Activated CD4-positive, alpha-beta T cell treated with anti-CD3 and anti-CD28 coated beads for 36 hours (primary cell): ENCODE measurements at regions not wholly inside any gene's neighbourhood (a gene's known extent, or its start where the extent isn't known, plus 50 kb on each side); places are given as distances from the start of the nearest gene placed in this dataset.

Experiments
- ATAC-seq: fragments of 200-7000 bp; cut with Tn5 transposase; one replicate; pipeline ENCODE4 v1.10.0; 2021; ENCODE audit warnings: mild to moderate bottlenecking, moderate library complexity
- CTCF ChIA-PET: fragments of 350-600 bp; sonication (Branson Sonifier 250); formaldehyde crosslinking; loops from one replicate; lab custom pipeline; 2021; ENCODE audit warnings: antibody characterized with exemption; lab: Charles Lee
- POLR2A ChIA-PET: fragments of 350-600 bp; sonication (Branson Sonifier 250); formaldehyde crosslinking; loops from one replicate; lab custom pipeline; 2021; ENCODE audit warnings: antibody characterized with exemption, inconsistent platforms; lab: Charles Lee
- DNase-seq: peaks from one replicate; pipeline ENCODE4 v3.0.0-alpha.2; 2020
- H3K27ac Mint-ChIP-seq: one replicate; pipeline ENCODE4 v1.8.0; 2021; ENCODE audit warnings: mixed read lengths
- H3K27me3 Mint-ChIP-seq: one replicate; pipeline ENCODE4 v1.8.0; 2021; ENCODE audit warnings: mixed read lengths
- H3K36me3 Mint-ChIP-seq: one replicate; pipeline ENCODE4 v1.8.0; 2021; ENCODE audit warnings: low read depth, mixed read lengths
- H3K4me1 Mint-ChIP-seq: one replicate; pipeline ENCODE4 v1.8.0; 2021; ENCODE audit warnings: mixed read lengths
- H3K4me3 Mint-ChIP-seq: one replicate; pipeline ENCODE4 v1.8.0; 2021; ENCODE audit warnings: mild to moderate bottlenecking, moderate library complexity, mixed read lengths
- H3K9me3 Mint-ChIP-seq: one replicate; pipeline ENCODE4 v1.8.0; 2021; ENCODE audit warnings: low read depth, mixed read lengths
- intact Hi-C, 2 experiments: fragments of 100-400 bp; cut with DNase I in 1 of 2; cut with micrococcal nuclease in 1 of 2; formaldehyde crosslinking; loops; one replicate each; pipeline versions ENCODE4 v1.14.2 to v1.15.1; 2022 to 2024; cut with DNase I, micrococcal nuclease

DNA sequence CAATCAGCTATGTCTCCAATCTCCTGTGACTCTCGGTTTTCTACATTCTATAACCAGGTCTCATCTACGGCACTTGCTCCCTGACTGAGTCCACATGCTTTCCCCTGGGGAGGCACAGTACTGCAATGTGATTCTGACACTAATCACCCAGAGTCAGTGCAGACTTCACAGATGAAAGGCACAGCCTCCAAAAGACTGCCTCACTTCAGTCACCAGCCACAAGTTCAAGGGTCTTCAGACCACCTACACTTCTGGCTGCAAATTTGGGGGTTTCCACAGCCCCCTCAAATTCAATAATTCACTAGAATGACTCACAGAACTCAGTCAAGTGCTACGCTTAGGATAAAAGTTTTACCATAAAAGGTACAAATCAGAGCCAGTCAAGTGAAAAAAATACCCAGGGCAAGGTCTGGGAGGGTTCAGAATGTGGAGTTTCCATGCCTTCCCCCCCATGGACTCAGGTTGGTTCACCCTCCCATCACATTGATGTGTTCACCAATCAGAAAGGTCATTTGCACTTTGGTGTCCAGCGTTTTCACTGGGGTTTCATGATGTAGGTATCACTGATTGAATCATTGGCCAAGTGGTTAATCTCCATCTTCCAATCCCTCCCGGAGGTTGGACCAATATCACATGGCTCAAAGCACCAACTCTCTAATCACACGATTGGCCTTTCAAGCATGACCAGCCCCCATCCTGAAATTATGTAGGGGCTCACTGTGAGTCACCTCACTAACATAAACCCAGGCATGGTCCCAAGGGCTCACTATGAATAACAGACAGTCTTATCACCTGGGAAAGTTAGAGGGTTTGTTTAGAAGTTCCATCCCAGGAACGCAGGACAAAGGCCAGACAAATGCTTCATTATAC, 182.9 kb upstream of the CAMK1G start:
- Mint-ChIP-seq H3K27ac (no peak overlapping the region), H3K9me3 (no peaks in the 10 kb centered on the region), H3K27me3 (peaks cover 9% of the 10 kb centered on the region), H3K4me3 (no peak overlapping the region), H3K4me1 (no peaks in the 10 kb centered on the region), H3K36me3 (no peaks in the 10 kb centered on the region)
- DNase-seq (no peak), ATAC-seq (no peak)
- ChIA-PET POLR2A (no interaction called here), CTCF (no interaction called here)
- intact Hi-C loops, result no loop called here

DNA sequence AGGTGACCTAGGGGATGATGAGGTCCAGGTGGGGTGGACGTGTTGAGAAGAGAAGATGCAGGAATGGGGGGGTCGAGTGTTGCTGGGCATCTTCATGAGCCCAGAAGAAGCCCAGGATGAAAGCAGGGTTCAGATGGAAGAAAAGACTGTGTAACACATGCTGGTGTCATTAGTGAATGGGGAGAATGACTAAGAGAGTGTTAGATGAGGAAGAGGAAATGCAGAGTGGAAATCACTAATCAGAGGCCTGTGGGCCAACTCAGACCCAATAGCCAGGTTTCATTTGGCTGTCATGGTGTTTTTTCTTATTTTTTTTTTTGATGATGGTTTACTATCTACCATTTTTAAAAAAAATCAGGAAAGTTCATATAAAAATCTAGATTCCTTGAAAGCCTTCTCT, 180.8 kb upstream of the CAMK1G start:
- no peak overlapping the region for H3K27ac Mint-ChIP-seq
- no peak for DNase-seq
- POLR2A ChIA-PET, result no interaction called here

DNA sequence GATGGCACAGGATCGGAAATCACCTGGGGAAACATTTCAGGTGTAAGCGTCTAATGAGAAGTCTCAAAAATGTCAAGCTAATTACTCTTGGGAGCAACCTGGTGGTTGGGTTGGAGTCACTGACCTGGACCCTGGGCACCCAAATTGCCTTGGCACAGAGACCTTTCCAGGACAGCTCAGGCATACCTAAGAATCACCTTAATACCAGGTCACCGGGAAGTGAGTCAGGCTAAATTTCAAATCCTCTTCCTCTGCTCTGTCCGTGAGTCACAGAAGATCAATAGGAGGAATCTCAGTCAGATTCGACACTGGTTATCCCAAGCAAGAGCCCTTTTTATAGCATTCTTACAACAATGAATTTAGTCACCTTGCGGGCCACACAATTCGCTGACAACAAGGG, 179.6 kb upstream of the CAMK1G start:
- Mint-ChIP-seq H3K4me3 (no peak overlapping the region), H3K4me1 (no peaks in the 10 kb centered on the region), H3K9me3 (no peaks in the 10 kb centered on the region), H3K27me3 (peaks cover 10% of the 10 kb centered on the region), H3K27ac (no peak overlapping the region), H3K36me3 (no peaks in the 10 kb centered on the region)
- intact Hi-C loops, result no loop called here
- no peak for ATAC-seq
- CTCF ChIA-PET, result no interaction called here
- POLR2A ChIA-PET, result no interaction called here
- DNase-seq, result no peak

More for the DNA sequence above, 180.8 kb upstream of the CAMK1G start:
- intact Hi-C loops, result no loop called here
- Mint-ChIP-seq H3K4me1 (no peaks in the 10 kb centered on the region), H3K27me3 (peaks cover 11% of the 10 kb centered on the region), H3K36me3 (no peaks in the 10 kb centered on the region), H3K4me3 (no peak overlapping the region), H3K9me3 (no peaks in the 10 kb centered on the region)
- ATAC-seq, result no peak
- CTCF ChIA-PET, result no interaction called here

DNA sequence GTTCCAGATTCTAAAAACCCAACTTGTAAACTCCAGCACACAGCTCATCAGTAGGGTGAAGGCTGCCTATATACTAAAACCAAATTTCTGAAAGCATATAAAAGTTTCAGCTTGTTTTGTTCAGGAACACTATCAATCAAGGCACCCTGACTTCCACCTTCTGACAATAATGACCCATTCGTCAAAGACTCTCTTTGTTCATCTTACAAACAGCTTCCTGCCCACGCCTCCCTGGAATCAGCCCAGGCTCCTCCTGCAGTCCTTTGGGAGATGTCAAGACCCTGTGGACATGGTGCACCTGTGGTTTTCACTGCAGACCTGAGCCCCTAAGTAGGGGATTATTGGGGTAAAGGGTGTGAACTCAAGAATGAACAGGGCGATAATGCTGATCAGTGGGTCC, 178.9 kb upstream of the CAMK1G start:
- Mint-ChIP-seq H3K27me3 (peaks cover 10% of the 10 kb centered on the region), H3K4me1 (no peaks in the 10 kb centered on the region), H3K27ac (no peak overlapping the region), H3K4me3 (no peak overlapping the region), H3K36me3 (no peaks in the 10 kb centered on the region), H3K9me3 (no peaks in the 10 kb centered on the region)
- intact Hi-C loops, result no loop called here
- no peak for ATAC-seq
- ChIA-PET CTCF (no interaction called here), POLR2A (no interaction called here)
- DNase-seq, result no peak

DNA sequence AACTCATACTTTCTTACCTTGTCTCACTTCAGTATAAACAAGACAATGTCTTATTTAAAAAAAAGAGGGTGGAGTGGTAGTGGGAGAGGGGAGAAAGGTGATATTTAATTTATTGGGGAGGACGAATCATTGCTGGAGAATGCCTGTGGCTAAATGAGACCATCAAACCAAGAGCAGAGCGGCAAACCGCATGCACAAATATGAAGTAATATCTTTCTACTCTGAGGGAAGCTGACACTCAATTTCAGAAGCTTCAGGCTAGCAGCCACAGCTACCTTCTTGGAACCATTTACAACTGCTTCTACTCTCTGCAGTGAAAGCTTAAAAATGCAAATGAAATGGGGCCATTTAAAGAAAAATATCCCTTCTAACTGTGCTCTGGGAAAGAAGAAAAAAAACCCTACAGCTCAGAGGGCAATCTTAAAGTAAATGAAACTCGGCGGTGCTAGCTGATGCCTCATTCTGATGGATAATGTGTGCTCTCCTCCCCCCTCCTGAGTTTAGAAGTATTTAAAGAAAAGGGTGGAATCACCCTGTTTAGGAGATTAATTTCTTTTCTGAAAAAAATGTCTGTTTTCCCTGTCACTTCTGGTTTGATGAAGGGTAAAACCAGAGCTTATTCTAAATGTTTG, 178.2 kb upstream of the CAMK1G start:
- Mint-ChIP-seq H3K4me3 (no peak overlapping the region), H3K27ac (no peak overlapping the region), H3K4me1 (no peaks in the 10 kb centered on the region), H3K9me3 (no peaks in the 10 kb centered on the region), H3K27me3 (peaks cover 10% of the 10 kb centered on the region), H3K36me3 (no peaks in the 10 kb centered on the region)
- ATAC-seq (peak; percentile 49), DNase-seq (peak; percentile 8)
- POLR2A ChIA-PET, result no interaction called here
- intact Hi-C loops, result no loop called here
- CTCF ChIA-PET, result interaction anchor here (1.3 kb wide), 1 partner anchor 9 kb away, joined by 5 read pairs; no protein-coding TSS in a partner anchor

DNA sequence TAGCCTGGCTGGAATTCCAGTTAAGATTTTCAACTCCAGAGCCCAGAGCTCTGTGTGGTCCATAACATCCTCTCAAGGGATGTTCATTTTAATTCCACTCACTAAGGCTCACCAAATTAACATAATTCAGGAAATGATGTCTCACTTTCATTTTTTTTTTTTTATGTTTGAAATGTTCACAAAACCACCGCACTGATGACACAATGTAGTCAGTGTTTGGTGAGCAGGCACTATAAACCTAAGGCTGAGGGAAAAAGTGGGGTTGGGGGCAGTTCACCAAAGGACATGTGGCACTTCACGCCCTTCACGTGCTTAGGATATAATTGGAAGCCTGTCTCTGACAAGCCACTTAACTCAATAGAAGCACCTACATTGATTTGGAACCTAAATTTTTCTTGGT, 177.3 kb upstream of the CAMK1G start:
- intact Hi-C loops, result no loop called here
- ChIA-PET CTCF (interaction anchor here (1.3 kb wide), 1 partner anchor 8 kb away, joined by 5 read pairs; no protein-coding TSS in a partner anchor), POLR2A (no interaction called here)
- H3K36me3 Mint-ChIP-seq, result no peaks in the 10 kb centered on the region
- no peak for ATAC-seq
- H3K9me3 Mint-ChIP-seq, result no peaks in the 10 kb centered on the region
- DNase-seq, result no peak
- H3K4me3 Mint-ChIP-seq, result no peak overlapping the region
- H3K27me3 Mint-ChIP-seq, result peaks cover 13% of the 10 kb centered on the region
- H3K27ac Mint-ChIP-seq, result no peak overlapping the region
- no peaks in the 10 kb centered on the region for H3K4me1 Mint-ChIP-seq

DNA sequence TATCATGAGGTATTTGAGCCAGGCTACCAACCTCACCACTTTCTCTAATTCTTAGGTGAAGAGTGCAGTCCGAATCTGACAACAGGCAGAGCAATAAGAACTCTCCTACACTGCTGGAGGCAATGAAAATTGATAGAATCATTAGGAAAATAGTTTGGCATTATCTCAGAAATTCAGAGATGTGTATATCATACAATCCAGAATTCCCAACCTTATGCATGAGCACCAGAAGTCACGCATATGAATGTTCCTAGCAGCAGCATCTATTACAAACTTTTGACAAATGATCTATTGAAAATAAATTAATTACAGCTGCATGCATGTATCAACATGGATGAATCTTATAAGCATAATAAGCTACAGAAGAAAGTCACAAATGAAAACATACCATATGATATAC, 176.9 kb upstream of the CAMK1G start:
- CTCF ChIA-PET, result interaction anchor here (1.3 kb wide), 1 partner anchor 8 kb away, joined by 5 read pairs; no protein-coding TSS in a partner anchor
- POLR2A ChIA-PET, result no interaction called here
- Mint-ChIP-seq H3K9me3 (no peaks in the 10 kb centered on the region), H3K27me3 (peaks cover 16% of the 10 kb centered on the region), H3K27ac (no peak overlapping the region), H3K4me3 (no peak overlapping the region), H3K4me1 (no peaks in the 10 kb centered on the region), H3K36me3 (no peaks in the 10 kb centered on the region)
- intact Hi-C loops, result no loop called here
- no peak for DNase-seq
- ATAC-seq, result no peak

DNA sequence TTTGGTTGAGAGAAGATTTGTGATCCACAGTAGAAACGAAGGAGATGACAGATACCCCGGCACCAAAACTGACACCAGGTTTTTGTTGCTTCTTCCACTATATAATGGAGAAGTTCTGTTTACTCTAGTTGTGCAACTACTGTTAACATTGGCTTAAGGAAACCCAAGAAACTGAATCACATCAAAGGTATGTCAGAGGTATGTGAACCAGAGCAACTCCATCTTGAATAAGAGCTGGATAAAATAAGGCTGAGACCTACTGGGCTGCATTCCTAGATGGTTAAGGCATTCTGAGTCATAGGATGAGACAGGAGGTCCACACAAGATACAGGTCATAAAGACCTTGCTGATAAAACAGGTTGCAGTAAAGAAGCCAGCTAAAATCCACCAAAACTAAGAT, 173.7 kb upstream of the CAMK1G start:
- intact Hi-C loops, result no loop called here
- no peaks in the 10 kb centered on the region for H3K36me3 Mint-ChIP-seq
- H3K27ac Mint-ChIP-seq, result no peak overlapping the region
- DNase-seq (no peak), ATAC-seq (no peak)
- H3K27me3 Mint-ChIP-seq, result peaks cover 30% of the 10 kb centered on the region
- H3K4me1 Mint-ChIP-seq, result no peaks in the 10 kb centered on the region
- ChIA-PET CTCF (no interaction called here), POLR2A (no interaction called here)
- no peak overlapping the region for H3K4me3 Mint-ChIP-seq
- no peaks in the 10 kb centered on the region for H3K9me3 Mint-ChIP-seq

DNA sequence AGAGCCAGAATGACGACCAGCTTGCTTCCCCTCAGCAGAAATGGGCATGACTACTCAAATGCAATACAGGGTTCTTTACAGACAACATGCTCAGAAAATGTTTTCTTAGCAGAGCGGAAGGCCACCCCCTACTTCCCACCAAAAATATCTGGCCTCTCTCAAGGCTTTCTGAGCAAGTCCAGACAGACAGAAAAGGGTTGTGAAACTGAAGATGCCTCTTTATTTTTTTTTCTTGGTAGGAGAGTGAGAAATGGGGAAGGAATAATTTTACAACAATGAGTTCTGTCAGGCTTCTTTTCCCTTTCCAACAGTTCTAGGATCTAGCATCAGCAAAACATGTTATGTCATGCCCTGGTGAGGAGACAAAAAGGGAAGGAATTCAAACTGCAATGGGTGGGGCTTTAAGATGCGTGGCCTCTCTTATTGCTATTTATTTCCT, 172.0 kb upstream of the CAMK1G start:
- ChIA-PET POLR2A (interaction anchor here (0.5 kb wide), 1 partner anchor 1189 kb away, joined by 3 read pairs; no protein-coding TSS in a partner anchor), CTCF (no interaction called here)
- Mint-ChIP-seq H3K27ac (no peak overlapping the region), H3K27me3 (peaks cover 33% of the 10 kb centered on the region), H3K9me3 (no peaks in the 10 kb centered on the region), H3K4me1 (no peaks in the 10 kb centered on the region), H3K36me3 (no peaks in the 10 kb centered on the region), H3K4me3 (no peak overlapping the region)
- intact Hi-C loops, result no loop called here
- DNase-seq (no peak), ATAC-seq (no peak)

DNA sequence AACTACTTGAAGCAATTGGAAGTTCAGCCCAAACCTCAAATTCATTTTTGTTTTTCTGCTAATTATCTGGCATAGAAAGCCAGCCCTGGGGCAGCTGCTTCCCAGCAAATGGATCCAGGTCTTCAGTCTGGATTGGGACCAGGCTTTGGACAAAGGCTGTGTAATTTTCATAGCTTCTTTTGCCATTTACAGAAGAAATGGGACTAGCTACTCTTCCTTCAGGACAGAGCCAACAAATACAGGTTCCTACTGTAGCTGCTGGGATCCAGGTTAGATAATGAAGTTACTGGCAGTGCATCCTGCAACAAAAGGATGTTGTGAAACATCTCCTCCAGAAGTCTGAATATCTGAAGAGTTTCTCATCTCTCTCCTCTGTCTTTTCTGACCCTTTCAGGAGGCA, 171.5 kb upstream of the CAMK1G start:
- Mint-ChIP-seq H3K27ac (no peak overlapping the region), H3K9me3 (no peaks in the 10 kb centered on the region), H3K4me3 (no peak overlapping the region), H3K27me3 (peaks cover 34% of the 10 kb centered on the region), H3K36me3 (no peaks in the 10 kb centered on the region), H3K4me1 (no peaks in the 10 kb centered on the region)
- intact Hi-C loops, result no loop called here
- DNase-seq (no peak), ATAC-seq (no peak)
- ChIA-PET POLR2A (interaction anchor here (0.5 kb wide), 1 partner anchor 1189 kb away, joined by 3 read pairs; no protein-coding TSS in a partner anchor), CTCF (no interaction called here)

DNA sequence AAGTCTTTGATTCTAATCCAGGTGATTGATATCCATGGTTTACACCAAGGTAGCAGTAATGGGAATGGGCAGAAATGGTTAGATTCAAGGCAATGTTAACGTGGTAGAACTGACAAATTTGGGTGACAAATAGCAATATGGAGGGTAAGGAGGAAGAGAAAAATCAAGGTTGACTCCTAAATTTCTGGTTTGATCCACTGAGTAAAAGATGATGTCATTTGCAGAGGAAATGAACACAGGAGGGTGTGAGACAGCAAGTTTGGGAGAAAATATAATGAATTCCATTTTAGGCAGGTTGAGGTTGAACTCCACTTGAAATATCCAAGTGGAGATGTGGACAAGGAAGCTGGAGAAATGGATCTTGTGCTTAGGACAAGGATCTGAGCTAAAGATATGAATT, 170.9 kb upstream of the CAMK1G start:
- H3K36me3 Mint-ChIP-seq, result no peaks in the 10 kb centered on the region
- H3K27ac Mint-ChIP-seq, result no peak overlapping the region
- no peak overlapping the region for H3K4me3 Mint-ChIP-seq
- no peaks in the 10 kb centered on the region for H3K4me1 Mint-ChIP-seq
- ChIA-PET CTCF (no interaction called here), POLR2A (no interaction called here)
- no peaks in the 10 kb centered on the region for H3K9me3 Mint-ChIP-seq
- DNase-seq (no peak), ATAC-seq (no peak)
- intact Hi-C loops, result no loop called here
- H3K27me3 Mint-ChIP-seq, result peaks cover 33% of the 10 kb centered on the region

DNA sequence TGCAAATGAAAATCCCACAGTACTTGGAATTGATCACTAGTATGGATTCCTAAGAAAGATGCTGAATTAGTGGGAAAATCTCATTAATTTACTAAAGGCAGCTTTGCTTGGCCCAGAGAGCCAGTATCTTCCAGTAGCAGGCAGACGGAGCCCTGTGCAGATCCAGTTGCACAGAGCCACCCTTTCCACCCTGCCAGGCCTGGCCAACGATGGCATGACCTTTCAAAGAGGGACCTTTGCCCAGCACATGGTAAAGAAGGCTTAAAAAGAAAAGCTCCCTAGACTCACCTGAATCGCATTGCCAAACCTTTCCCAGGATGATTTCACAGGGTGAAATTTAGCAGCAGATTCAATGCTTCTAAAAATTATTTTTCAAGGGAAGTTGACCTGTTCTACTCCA, 170.5 kb upstream of the CAMK1G start:
- POLR2A ChIA-PET, result no interaction called here
- intact Hi-C loops, result no loop called here
- no peaks in the 10 kb centered on the region for H3K9me3 Mint-ChIP-seq

More for the DNA sequence above, 170.5 kb upstream of the CAMK1G start:
- H3K27me3 Mint-ChIP-seq, result peaks cover 31% of the 10 kb centered on the region
- H3K4me3 Mint-ChIP-seq, result no peak overlapping the region
- no peaks in the 10 kb centered on the region for H3K36me3 Mint-ChIP-seq
- no peak overlapping the region for H3K27ac Mint-ChIP-seq
- H3K4me1 Mint-ChIP-seq, result no peaks in the 10 kb centered on the region
- ATAC-seq (no peak), DNase-seq (no peak)
- CTCF ChIA-PET, result no interaction called here
